CD4-positive, CD25-positive, alpha-beta regulatory T cell (primary cell): ENCODE measurements at regions not wholly inside any gene's neighbourhood (a gene's known extent, or its start where the extent isn't known, plus 50 kb on each side); places are given as distances from the start of the nearest gene placed in this dataset.

ENCODE experiments used
- ATAC-seq, 2 donors: fragments of 150-1000 bp; cut with Tn5 transposase; one replicate each; pipeline ENCODE4 v1.10.0; 2021; ENCODE audit warnings: low read depth in 2 of 2, moderate number of reproducible peaks in 2 of 2, moderate library complexity in 1 of 2
- DNase-seq, 3 donors: peaks; one replicate each; pipeline versions ENCODE4 v3.0.0 to v3.0.0-alpha.2; 2012 to 2022; ENCODE audit warnings: mixed read lengths in 1 of 3
- H3K27ac ChIP-seq: one replicate; pipeline ENCODE4 v1.7.0; 2013; ENCODE audit warnings: mild to moderate bottlenecking, low read length; ENCODE audit not compliant: insufficient read depth, poor library complexity, severe bottlenecking
- H3K27me3 ChIP-seq: one replicate; pipeline ENCODE4 v1.7.0; 2013; ENCODE audit warnings: low read length; ENCODE audit not compliant: control insufficient read depth, insufficient read depth
- H3K36me3 ChIP-seq: one replicate; pipeline ENCODE4 v1.7.0; 2013; ENCODE audit warnings: mild to moderate bottlenecking, low read length, moderate library complexity; ENCODE audit not compliant: control insufficient read depth, insufficient read depth
- H3K4me1 ChIP-seq: 2 replicates; pipeline ENCODE4 v1.7.0; 2013; ENCODE audit warnings: mild to moderate bottlenecking, low read length; ENCODE audit not compliant: insufficient read depth, control insufficient read depth, poor library complexity, severe bottlenecking
- H3K4me3 ChIP-seq: one replicate; pipeline ENCODE4 v1.7.0; 2013; ENCODE audit warnings: low read depth, mild to moderate bottlenecking, low read length, moderate library complexity
- H3K9me3 ChIP-seq, 2 experiments: 1 replicate in 1 of 2; 2 replicates in 1 of 2; pipeline ENCODE4 v1.7.0; 2013; ENCODE audit warnings: low read length in 2 of 2, mild to moderate bottlenecking in 1 of 2, moderate library complexity in 1 of 2; ENCODE audit not compliant: control insufficient read depth in 2 of 2
- H3K27ac Mint-ChIP-seq, 3 donors: one replicate each; pipeline ENCODE4 v1.8.0; 2020 to 2022; ENCODE audit warnings: mild to moderate bottlenecking in 3 of 3, mixed read lengths in 3 of 3, moderate library complexity in 2 of 3
- H3K27me3 Mint-ChIP-seq: one replicate; pipeline ENCODE4 v1.8.0; 2022; ENCODE audit warnings: mild to moderate bottlenecking, mixed read lengths
- H3K36me3 Mint-ChIP-seq: one replicate; pipeline ENCODE4 v1.8.0; 2020; ENCODE audit warnings: mixed read lengths
- H3K4me1 Mint-ChIP-seq, 4 donors: one replicate each; pipeline ENCODE4 v1.8.0; 2020 to 2022; ENCODE audit warnings: mixed read lengths in 4 of 4, mild to moderate bottlenecking in 1 of 4
- H3K4me3 Mint-ChIP-seq, 4 donors: one replicate each; pipeline ENCODE4 v1.8.0; 2020 to 2022; ENCODE audit warnings: mild to moderate bottlenecking in 4 of 4, mixed read lengths in 4 of 4, moderate library complexity in 3 of 4
- H3K9me3 Mint-ChIP-seq, 7 donors: one replicate each; pipeline ENCODE4 v1.8.0; 2020 to 2022; ENCODE audit warnings: mixed read lengths in 7 of 7, mild to moderate bottlenecking in 3 of 7, moderate library complexity in 2 of 7

GRCh38 chr14:53606203-53606602 lies 350.4 kb downstream of the BMP4 start:
- Mint-ChIP-seq H3K4me3 (no peak overlapping the region), H3K27ac (no peak overlapping the region)

GRCh38 chr14:53605562-53605961 lies 351.1 kb downstream of the BMP4 start:
- H3K27me3 Mint-ChIP-seq = no peaks in the 10 kb centered on the region
- no peaks in the 10 kb centered on the region for H3K4me1 Mint-ChIP-seq
- ATAC-seq = no peak

More at GRCh38 chr14:53606203-53606602, 350.4 kb downstream of the BMP4 start:
- ATAC-seq (no peak), DNase-seq (no peak)
- Histone ChIP-seq H3K9me3 (no peaks in the 10 kb centered on the region), H3K27ac (no peak overlapping the region), H3K36me3 (no peaks in the 10 kb centered on the region), H3K27me3 (no peaks in the 10 kb centered on the region), H3K4me3 (no peak overlapping the region), H3K4me1 (no peaks in the 10 kb centered on the region)
- H3K4me1 Mint-ChIP-seq = no peaks in the 10 kb centered on the region
- peaks cover 0 to 5% (median 0%) of the 10 kb centered on the region in 7 donors for H3K9me3 Mint-ChIP-seq
- H3K36me3 Mint-ChIP-seq = no peaks in the 10 kb centered on the region
- no peaks in the 10 kb centered on the region for H3K27me3 Mint-ChIP-seq

GRCh38 chr14:53603994-53604393 lies 352.6 kb downstream of the BMP4 start:
- Mint-ChIP-seq H3K27ac (no peak overlapping the region), H3K4me3 (no peak overlapping the region), H3K4me1 (no peaks in the 10 kb centered on the region)

More at GRCh38 chr14:53605562-53605961, 351.1 kb downstream of the BMP4 start:
- Histone ChIP-seq H3K27me3 (no peaks in the 10 kb centered on the region), H3K9me3 (no peaks in the 10 kb centered on the region), H3K4me1 (no peaks in the 10 kb centered on the region), H3K27ac (no peak overlapping the region), H3K36me3 (no peaks in the 10 kb centered on the region), H3K4me3 (no peak overlapping the region)
- no peak overlapping the region for H3K4me3 Mint-ChIP-seq
- DNase-seq = no peak
- no peaks in the 10 kb centered on the region for H3K36me3 Mint-ChIP-seq
- peaks cover 0 to 4% (median 0%) of the 10 kb centered on the region in 7 donors for H3K9me3 Mint-ChIP-seq
- H3K27ac Mint-ChIP-seq = no peak overlapping the region

GRCh38 chr14:53601409-53601808 lies 355.2 kb downstream of the BMP4 start:
- no peak for ATAC-seq
- Mint-ChIP-seq H3K36me3 (no peaks in the 10 kb centered on the region), H3K27me3 (no peaks in the 10 kb centered on the region), H3K4me3 (no peak overlapping the region), H3K27ac (no peak overlapping the region), H3K4me1 (no peaks in the 10 kb centered on the region), H3K9me3 (peaks cover 0 to 3% (median 1%) of the 10 kb centered on the region in 7 donors)
- H3K27me3 ChIP-seq = no peaks in the 10 kb centered on the region
- H3K27ac ChIP-seq = no peak overlapping the region
- no peaks in the 10 kb centered on the region for H3K4me1 ChIP-seq
- H3K9me3 ChIP-seq = no peaks in the 10 kb centered on the region
- DNase-seq = no peak
- H3K4me3 ChIP-seq = no peak overlapping the region
- H3K36me3 ChIP-seq = no peaks in the 10 kb centered on the region

More at GRCh38 chr14:53603994-53604393, 352.6 kb downstream of the BMP4 start:
- Histone ChIP-seq H3K27ac (no peak overlapping the region), H3K4me3 (no peak overlapping the region), H3K36me3 (no peaks in the 10 kb centered on the region), H3K4me1 (no peaks in the 10 kb centered on the region), H3K9me3 (no peaks in the 10 kb centered on the region), H3K27me3 (no peaks in the 10 kb centered on the region)
- DNase-seq (no peak), ATAC-seq (no peak)
- Mint-ChIP-seq H3K36me3 (no peaks in the 10 kb centered on the region), H3K27me3 (no peaks in the 10 kb centered on the region), H3K9me3 (peaks cover 0 to 4% (median 0%) of the 10 kb centered on the region in 7 donors)

- no peaks in the 10 kb centered on the region for H3K9me3 ChIP-seq
- peaks cover 0 to 8% (median 2%) of the 10 kb centered on the region in 7 donors for H3K9me3 Mint-ChIP-seq
- H3K27me3 ChIP-seq = no peaks in the 10 kb centered on the region
- no peak overlapping the region for H3K27ac Mint-ChIP-seq
- no peak overlapping the region for H3K27ac ChIP-seq
- ATAC-seq (no peak), DNase-seq (no peak)
- H3K4me3 ChIP-seq = no peak overlapping the region
- no peaks in the 10 kb centered on the region for H3K4me1 Mint-ChIP-seq
- H3K4me1 ChIP-seq = no peaks in the 10 kb centered on the region
- H3K4me3 Mint-ChIP-seq = no peak overlapping the region
- H3K36me3 ChIP-seq = no peaks in the 10 kb centered on the region
- no peaks in the 10 kb centered on the region for H3K27me3 Mint-ChIP-seq
- H3K36me3 Mint-ChIP-seq = no peaks in the 10 kb centered on the region
These were observed 357.2 kb downstream of the BMP4 start for GRCh38 chr14:53599221-53599945.

- H3K9me3 Mint-ChIP-seq = peaks cover 0 to 8% (median 2%) of the 10 kb centered on the region in 7 donors
- H3K4me3 ChIP-seq = no peak overlapping the region
- no peaks in the 10 kb centered on the region for H3K9me3 ChIP-seq
- no peak overlapping the region for H3K27ac ChIP-seq
- no peak overlapping the region for H3K4me3 Mint-ChIP-seq
- no peaks in the 10 kb centered on the region for H3K27me3 ChIP-seq
- H3K4me1 ChIP-seq = no peaks in the 10 kb centered on the region
- H3K4me1 Mint-ChIP-seq = no peaks in the 10 kb centered on the region
- no peaks in the 10 kb centered on the region for H3K36me3 ChIP-seq
- H3K36me3 Mint-ChIP-seq = no peaks in the 10 kb centered on the region
- no peak for ATAC-seq
- DNase-seq = no peak
- H3K27ac Mint-ChIP-seq = no peak overlapping the region
- no peaks in the 10 kb centered on the region for H3K27me3 Mint-ChIP-seq
These were observed 359.6 kb downstream of the BMP4 start for GRCh38 chr14:53596853-53597525.

DNA sequence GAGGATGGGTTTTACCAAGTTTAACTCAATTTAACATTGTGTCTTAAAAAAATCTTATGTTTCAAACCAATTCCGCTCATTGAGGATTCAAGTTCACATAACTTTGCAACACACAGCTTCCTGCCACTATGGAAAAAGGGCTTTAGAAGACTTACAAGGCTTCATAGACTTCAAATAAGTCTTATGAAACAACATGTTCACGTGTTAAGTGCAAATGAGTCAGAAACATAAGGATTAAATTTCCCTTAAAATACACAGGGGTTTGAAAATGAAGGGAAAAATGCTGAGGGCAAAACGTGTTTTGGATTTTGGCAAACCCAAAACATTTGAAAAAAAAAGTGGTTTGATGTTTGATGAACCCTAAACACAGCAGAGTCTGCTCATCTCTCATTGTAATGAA lies 364.8 kb downstream of the BMP4 start:
- DNase-seq = no peak
- H3K27ac Mint-ChIP-seq = no peak overlapping the region
- no peaks in the 10 kb centered on the region for H3K36me3 ChIP-seq
- peaks cover 0 to 2% of the 10 kb centered on the region in 2 experiments for H3K9me3 ChIP-seq
- no peak overlapping the region for H3K27ac ChIP-seq
- H3K36me3 Mint-ChIP-seq = no peaks in the 10 kb centered on the region
- H3K27me3 Mint-ChIP-seq = no peaks in the 10 kb centered on the region
- H3K27me3 ChIP-seq = no peaks in the 10 kb centered on the region
- H3K4me3 ChIP-seq = no peak overlapping the region
- H3K9me3 Mint-ChIP-seq = peaks cover 0 to 18% (median 3%) of the 10 kb centered on the region in 7 donors
- no peaks in the 10 kb centered on the region for H3K4me1 ChIP-seq
- no peak overlapping the region for H3K4me3 Mint-ChIP-seq
- H3K4me1 Mint-ChIP-seq = no peaks in the 10 kb centered on the region
- no peak for ATAC-seq

- H3K36me3 Mint-ChIP-seq = no peaks in the 10 kb centered on the region
- Histone ChIP-seq H3K27me3 (no peaks in the 10 kb centered on the region), H3K4me3 (no peak overlapping the region), H3K36me3 (no peaks in the 10 kb centered on the region), H3K27ac (no peak overlapping the region), H3K4me1 (no peaks in the 10 kb centered on the region), H3K9me3 (no peaks in the 10 kb centered on the region)
- DNase-seq (no peak), ATAC-seq (no peak)
- no peak overlapping the region for H3K4me3 Mint-ChIP-seq
- peaks cover 0 to 7% (median 0%) of the 10 kb centered on the region in 7 donors for H3K9me3 Mint-ChIP-seq
- H3K27me3 Mint-ChIP-seq = no peaks in the 10 kb centered on the region
- H3K4me1 Mint-ChIP-seq = no peaks in the 10 kb centered on the region
- no peak overlapping the region for H3K27ac Mint-ChIP-seq
These were observed 375.1 kb downstream of the BMP4 start for GRCh38 chr14:53581504-53581903.
